ENCODE measurements at regions not wholly inside any gene's neighbourhood (a gene's known extent, or its start where the extent isn't known, plus 50 kb on each side); places are given as distances from the start of the nearest gene placed in this dataset.

GRCh38 chr18:43714343-43715010 is 437.2 kb upstream of the SYT4 start:
- H3K4me3 ChIP-seq (ENCODE audit: low read length) = no peak overlapping the region
- H3K27me3 Mint-ChIP-seq (ENCODE audit: low read depth in 2 of 2) = no peaks in the 10 kb centered on the region
- intact Hi-C loops (cut with micrococcal nuclease) = no loop called here
- DNase-seq = no peak
- peaks cover 0 to 6% of the 10 kb centered on the region in 2 donors for H3K9me3 Mint-ChIP-seq
- 78% methylated on average over 3 of the region's 3 CpGs for WGBS (ENCODE audit: insufficient coverage)
- H3K4me3 Mint-ChIP-seq = no peak overlapping the region
- peaks cover 2% of the 10 kb centered on the region for H3K9me3 ChIP-seq (ENCODE audit: control insufficient read depth, insufficient read depth, low read length)
- no peak for ATAC-seq
- no peaks in the 10 kb centered on the region for H3K36me3 Mint-ChIP-seq
- H3K4me1 ChIP-seq (ENCODE audit: control insufficient read depth, insufficient read depth, low read length) = no peaks in the 10 kb centered on the region
- H3K27ac Mint-ChIP-seq = no peak overlapping the region
- no peaks in the 10 kb centered on the region for H3K36me3 ChIP-seq (ENCODE audit: control insufficient read depth, insufficient read depth, low read length)
- H3K4me1 Mint-ChIP-seq = no peaks in the 10 kb centered on the region
- H3K27ac ChIP-seq (ENCODE audit: low read length) = no peak overlapping the region
- H3K27me3 ChIP-seq (ENCODE audit: control insufficient read depth, insufficient read depth, low read length) = no peaks in the 10 kb centered on the region
- TF ChIP-seq CTCF (IDR thresholded peaks at IDR 0.05) = no peak

- no peaks in the 10 kb centered on the region for H3K27me3 Mint-ChIP-seq (ENCODE audit: low read depth in 2 of 2)
- H3K4me1 ChIP-seq (ENCODE audit: control insufficient read depth, insufficient read depth, low read length) = no peaks in the 10 kb centered on the region
- H3K27ac ChIP-seq (ENCODE audit: low read length) = no peak overlapping the region
- H3K4me1 Mint-ChIP-seq = no peaks in the 10 kb centered on the region
- intact Hi-C loops (cut with micrococcal nuclease) = no loop called here
- ATAC-seq (no peak), DNase-seq (no peak)
- H3K36me3 ChIP-seq (ENCODE audit: control insufficient read depth, insufficient read depth, low read length) = no peaks in the 10 kb centered on the region
- H3K27ac Mint-ChIP-seq = no peak overlapping the region
- peaks cover 14 to 26% of the 10 kb centered on the region in 2 donors for H3K9me3 Mint-ChIP-seq
- 71% methylated on average over 1 of the region's 1 CpG for WGBS (ENCODE audit: insufficient coverage)
- H3K4me3 ChIP-seq (ENCODE audit: low read length) = no peak overlapping the region
- H3K27me3 ChIP-seq (ENCODE audit: control insufficient read depth, insufficient read depth, low read length) = no peaks in the 10 kb centered on the region
- H3K4me3 Mint-ChIP-seq = no peak overlapping the region
- peaks cover 7% of the 10 kb centered on the region for H3K36me3 Mint-ChIP-seq
- H3K9me3 ChIP-seq (ENCODE audit: control insufficient read depth, insufficient read depth, low read length) = peaks cover 2% of the 10 kb centered on the region
- no peak for TF ChIP-seq CTCF (IDR thresholded peaks at IDR 0.05)
These were observed 442.0 kb upstream of the SYT4 start for GRCh38 chr18:43719267-43719795.

- H3K4me1 ChIP-seq (ENCODE audit: control insufficient read depth, insufficient read depth, low read length) = no peaks in the 10 kb centered on the region
- H3K36me3 ChIP-seq (ENCODE audit: control insufficient read depth, insufficient read depth, low read length) = no peaks in the 10 kb centered on the region
- no peaks in the 10 kb centered on the region for H3K9me3 ChIP-seq (ENCODE audit: control insufficient read depth, insufficient read depth, low read length)
- intact Hi-C loops (cut with micrococcal nuclease) = no loop called here
- 95% methylated on average over 1 of the region's 2 CpGs for WGBS (ENCODE audit: insufficient coverage)
- H3K4me3 ChIP-seq (ENCODE audit: low read length) = no peak overlapping the region
- Mint-ChIP-seq H3K27me3 (ENCODE audit: low read depth in 2 of 2) (no peaks in the 10 kb centered on the region), H3K27ac (no peak overlapping the region), H3K9me3 (peaks cover 16 to 26% of the 10 kb centered on the region in 2 donors), H3K4me1 (no peaks in the 10 kb centered on the region), H3K36me3 (peaks cover 7% of the 10 kb centered on the region), H3K4me3 (no peak overlapping the region)
- TF ChIP-seq CTCF (IDR thresholded peaks at IDR 0.05) = no peak
- ATAC-seq (no peak), DNase-seq (no peak)
- H3K27ac ChIP-seq (ENCODE audit: low read length) = no peak overlapping the region
- H3K27me3 ChIP-seq (ENCODE audit: control insufficient read depth, insufficient read depth, low read length) = no peaks in the 10 kb centered on the region
These were observed 442.8 kb upstream of the SYT4 start for GRCh38 chr18:43720041-43720440.

- Histone ChIP-seq H3K27me3 (ENCODE audit: control insufficient read depth, insufficient read depth, low read length) (no peaks in the 10 kb centered on the region), H3K36me3 (ENCODE audit: control insufficient read depth, insufficient read depth, low read length) (no peaks in the 10 kb centered on the region), H3K4me3 (ENCODE audit: low read length) (no peak overlapping the region), H3K4me1 (ENCODE audit: control insufficient read depth, insufficient read depth, low read length) (no peaks in the 10 kb centered on the region), H3K9me3 (ENCODE audit: control insufficient read depth, insufficient read depth, low read length) (no peaks in the 10 kb centered on the region), H3K27ac (ENCODE audit: low read length) (no peak overlapping the region)
- Mint-ChIP-seq H3K9me3 (peaks cover 5 to 12% of the 10 kb centered on the region in 2 donors), H3K27ac (no peak overlapping the region), H3K4me3 (no peak overlapping the region), H3K27me3 (ENCODE audit: low read depth in 2 of 2) (no peaks in the 10 kb centered on the region), H3K4me1 (no peaks in the 10 kb centered on the region), H3K36me3 (no peaks in the 10 kb centered on the region)
- intact Hi-C loops (cut with micrococcal nuclease) = no loop called here
- WGBS (ENCODE audit: insufficient coverage) = no CpG with 5 or more reads among the region's 2 CpGs
- no peak for DNase-seq
- no peak for TF ChIP-seq CTCF (IDR thresholded peaks at IDR 0.05)
- no peak for ATAC-seq
These were observed 458.3 kb upstream of the SYT4 start for GRCh38 chr18:43735570-43735969.

All from natural killer cell (primary cell).